ENCODE measurements at regions not wholly inside any gene's neighbourhood (a gene's known extent, or its start where the extent isn't known, plus 50 kb on each side); places are given as distances from the start of the nearest gene placed in this dataset.

DNA sequence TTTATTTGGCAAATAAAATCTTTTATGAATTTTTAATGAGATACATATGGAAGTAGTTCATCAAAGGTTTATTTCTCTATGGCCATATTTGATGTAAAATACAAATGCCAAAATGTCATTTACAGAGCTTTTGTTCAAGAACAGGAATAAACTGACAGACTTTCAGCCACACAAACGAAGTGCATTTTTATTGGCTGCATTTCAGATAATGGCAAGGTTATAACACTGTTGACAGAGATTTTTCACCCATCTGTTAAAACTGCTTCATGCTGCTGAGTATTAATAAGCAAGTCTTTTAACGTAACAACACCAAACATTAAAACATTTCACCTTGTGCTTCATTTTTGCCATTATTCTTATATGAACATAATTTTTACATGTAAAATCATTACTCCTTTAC is 254.4 kb downstream of the ANKRD7 start:
- Histone ChIP-seq H4K20me1 (ENCODE audit: insufficient read depth) (no peaks in the 10 kb centered on the region), H3K4me2 (ENCODE audit: low read length) (no peak overlapping the region), H3K4me3 (ENCODE audit: low read length) (no peak overlapping the region), H3K79me2 (replicated peaks; ENCODE audit: insufficient read depth, low read length) (no peaks in the 10 kb centered on the region), H3K27ac (ENCODE audit: low read length) (no peak overlapping the region), H3K9me2 (ENCODE audit: insufficient read depth, low read length) (no peaks in the 10 kb centered on the region), H2AFZ (ENCODE audit: low read depth, low read length) (no peak overlapping the region), H3K9me3 (ENCODE audit: low read length) (no peaks in the 10 kb centered on the region), H3F3A (ENCODE audit: insufficient read depth, low read length, poor library complexity, severe bottlenecking) (no peaks in the 10 kb centered on the region), H3K36me3 (ENCODE audit: insufficient read depth, low read length) (no peaks in the 10 kb centered on the region), H3K27me3 (ENCODE audit: insufficient read depth, low read depth, low read length) (no peaks in the 10 kb centered on the region), H3K9ac (ENCODE audit: low read length) (no peak overlapping the region)
- no peak for TF ChIP-seq EP300 (conservative IDR thresholded peaks at IDR 0.05; ENCODE audit: poor library complexity, severe bottlenecking)
- no peak for TF ChIP-seq TAF1 (IDR thresholded peaks at IDR 0.05; ENCODE audit: low read depth)
- no peak for TF ChIP-seq RAD21 (conservative IDR thresholded peaks at IDR 0.05)
- no peak for TF ChIP-seq SMC3 (conservative IDR thresholded peaks at IDR 0.05; ENCODE audit: poor library complexity)
- no peak for TF ChIP-seq MXI1 (conservative IDR thresholded peaks at IDR 0.05; ENCODE audit: poor library complexity, severe bottlenecking)
- TF ChIP-seq, protein P1, sequence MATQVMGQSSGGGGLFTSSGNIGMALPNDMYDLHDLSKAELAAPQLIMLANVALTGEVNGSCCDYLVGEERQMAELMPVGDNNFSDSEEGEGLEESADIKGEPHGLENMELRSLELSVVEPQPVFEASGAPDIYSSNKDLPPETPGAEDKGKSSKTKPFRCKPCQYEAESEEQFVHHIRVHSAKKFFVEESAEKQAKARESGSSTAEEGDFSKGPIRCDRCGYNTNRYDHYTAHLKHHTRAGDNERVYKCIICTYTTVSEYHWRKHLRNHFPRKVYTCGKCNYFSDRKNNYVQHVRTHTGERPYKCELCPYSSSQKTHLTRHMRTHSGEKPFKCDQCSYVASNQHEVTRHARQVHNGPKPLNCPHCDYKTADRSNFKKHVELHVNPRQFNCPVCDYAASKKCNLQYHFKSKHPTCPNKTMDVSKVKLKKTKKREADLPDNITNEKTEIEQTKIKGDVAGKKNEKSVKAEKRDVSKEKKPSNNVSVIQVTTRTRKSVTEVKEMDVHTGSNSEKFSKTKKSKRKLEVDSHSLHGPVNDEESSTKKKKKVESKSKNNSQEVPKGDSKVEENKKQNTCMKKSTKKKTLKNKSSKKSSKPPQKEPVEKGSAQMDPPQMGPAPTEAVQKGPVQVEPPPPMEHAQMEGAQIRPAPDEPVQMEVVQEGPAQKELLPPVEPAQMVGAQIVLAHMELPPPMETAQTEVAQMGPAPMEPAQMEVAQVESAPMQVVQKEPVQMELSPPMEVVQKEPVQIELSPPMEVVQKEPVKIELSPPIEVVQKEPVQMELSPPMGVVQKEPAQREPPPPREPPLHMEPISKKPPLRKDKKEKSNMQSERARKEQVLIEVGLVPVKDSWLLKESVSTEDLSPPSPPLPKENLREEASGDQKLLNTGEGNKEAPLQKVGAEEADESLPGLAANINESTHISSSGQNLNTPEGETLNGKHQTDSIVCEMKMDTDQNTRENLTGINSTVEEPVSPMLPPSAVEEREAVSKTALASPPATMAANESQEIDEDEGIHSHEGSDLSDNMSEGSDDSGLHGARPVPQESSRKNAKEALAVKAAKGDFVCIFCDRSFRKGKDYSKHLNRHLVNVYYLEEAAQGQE (IDR thresholded peaks at IDR 0.05; ENCODE audit: borderline replicate concordance) = no peak

DNA sequence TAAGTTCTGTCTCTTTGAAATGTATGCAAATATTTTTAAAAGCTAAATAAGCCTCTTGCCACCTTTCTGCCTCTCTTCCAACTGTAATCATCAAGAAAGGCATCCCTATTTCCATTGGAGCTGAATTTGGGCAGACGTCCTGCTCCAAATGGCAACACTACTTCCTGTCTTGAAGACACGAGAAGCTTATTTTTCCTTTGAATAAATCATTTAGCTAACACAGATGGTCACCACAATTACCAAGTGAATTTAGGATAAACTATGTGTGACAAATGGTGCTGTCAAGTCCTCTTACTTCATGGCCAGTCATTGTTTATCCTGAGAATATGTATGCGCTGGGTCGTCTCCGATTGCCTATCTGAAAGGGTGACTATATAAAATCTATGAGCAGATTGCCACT is 268.0 kb downstream of the ANKRD7 start:
- Histone ChIP-seq H3K4me3 (ENCODE audit: low read length) (no peak overlapping the region), H3F3A (ENCODE audit: insufficient read depth, low read length, poor library complexity, severe bottlenecking) (no peaks in the 10 kb centered on the region), H3K9me3 (ENCODE audit: low read length) (no peaks in the 10 kb centered on the region), H2AFZ (ENCODE audit: low read depth, low read length) (no peak overlapping the region), H3K36me3 (ENCODE audit: insufficient read depth, low read length) (no peaks in the 10 kb centered on the region), H3K9me2 (ENCODE audit: insufficient read depth, low read length) (no peaks in the 10 kb centered on the region), H3K9ac (ENCODE audit: low read length) (no peak overlapping the region), H3K79me2 (replicated peaks; ENCODE audit: insufficient read depth, low read length) (no peaks in the 10 kb centered on the region), H4K20me1 (ENCODE audit: insufficient read depth) (no peaks in the 10 kb centered on the region), H3K27ac (ENCODE audit: low read length) (no peak overlapping the region), H3K27me3 (ENCODE audit: insufficient read depth, low read depth, low read length) (no peaks in the 10 kb centered on the region), H3K4me2 (ENCODE audit: low read length) (no peak overlapping the region)
- TF ChIP-seq EP300 (conservative IDR thresholded peaks at IDR 0.05; ENCODE audit: poor library complexity, severe bottlenecking) (no peak), EZH2 (IDR thresholded peaks at IDR 0.05; ENCODE audit: borderline replicate concordance, insufficient read depth, low read length, poor library complexity, severe bottlenecking) (no peak), POLR2AphosphoS5 (IDR thresholded peaks at IDR 0.05) (no peak), SMC3 (conservative IDR thresholded peaks at IDR 0.05; ENCODE audit: poor library complexity) (no peak), RAD21 (conservative IDR thresholded peaks at IDR 0.05) (no peak), MXI1 (conservative IDR thresholded peaks at IDR 0.05; ENCODE audit: poor library complexity, severe bottlenecking) (no peak), TAF1 (IDR thresholded peaks at IDR 0.05; ENCODE audit: low read depth) (no peak)
- TF ChIP-seq, protein P1 (IDR thresholded peaks at IDR 0.05; ENCODE audit: borderline replicate concordance) = no peak
- TF ChIP-seq, protein P2, sequence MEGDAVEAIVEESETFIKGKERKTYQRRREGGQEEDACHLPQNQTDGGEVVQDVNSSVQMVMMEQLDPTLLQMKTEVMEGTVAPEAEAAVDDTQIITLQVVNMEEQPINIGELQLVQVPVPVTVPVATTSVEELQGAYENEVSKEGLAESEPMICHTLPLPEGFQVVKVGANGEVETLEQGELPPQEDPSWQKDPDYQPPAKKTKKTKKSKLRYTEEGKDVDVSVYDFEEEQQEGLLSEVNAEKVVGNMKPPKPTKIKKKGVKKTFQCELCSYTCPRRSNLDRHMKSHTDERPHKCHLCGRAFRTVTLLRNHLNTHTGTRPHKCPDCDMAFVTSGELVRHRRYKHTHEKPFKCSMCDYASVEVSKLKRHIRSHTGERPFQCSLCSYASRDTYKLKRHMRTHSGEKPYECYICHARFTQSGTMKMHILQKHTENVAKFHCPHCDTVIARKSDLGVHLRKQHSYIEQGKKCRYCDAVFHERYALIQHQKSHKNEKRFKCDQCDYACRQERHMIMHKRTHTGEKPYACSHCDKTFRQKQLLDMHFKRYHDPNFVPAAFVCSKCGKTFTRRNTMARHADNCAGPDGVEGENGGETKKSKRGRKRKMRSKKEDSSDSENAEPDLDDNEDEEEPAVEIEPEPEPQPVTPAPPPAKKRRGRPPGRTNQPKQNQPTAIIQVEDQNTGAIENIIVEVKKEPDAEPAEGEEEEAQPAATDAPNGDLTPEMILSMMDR (IDR thresholded peaks at IDR 0.05; ENCODE audit: poor library complexity, severe bottlenecking) = no peak

All from neural cell (in vitro differentiated cells).